Gastrocnemius medialis (tissue), 4 donors: ENCODE measurements at regions not wholly inside any gene's neighbourhood (a gene's known extent, or its start where the extent isn't known, plus 50 kb on each side); places are given as distances from the start of the nearest gene placed in this dataset.

Source experiments
- POLR2A ChIP-seq, 2 donors: fragments of 450-650 bp; IDR thresholded peaks; one replicate each; pipeline ENCODE4 v1.6.1; 2017; ENCODE audit warnings: antibody characterized with exemption in 2 of 2, mild to moderate bottlenecking in 2 of 2, moderate library complexity in 2 of 2
- TF ChIP-seq, protein P1 (sequence below), 5 experiments: fragments of 450-650 bp in 3 of 5; fragments of 200-600 bp in 2 of 5; sonication (generic) in 2 of 5; IDR thresholded peaks in 4 of 5; conservative IDR thresholded peaks in 1 of 5; 1 replicate in 4 of 5; 2 replicates in 1 of 5; pipeline ENCODE4 v1.5.1; 2016 to 2019; ENCODE audit warnings: antibody characterized with exemption in 5 of 5, mild to moderate bottlenecking in 3 of 5, moderate library complexity in 3 of 5

DNA sequence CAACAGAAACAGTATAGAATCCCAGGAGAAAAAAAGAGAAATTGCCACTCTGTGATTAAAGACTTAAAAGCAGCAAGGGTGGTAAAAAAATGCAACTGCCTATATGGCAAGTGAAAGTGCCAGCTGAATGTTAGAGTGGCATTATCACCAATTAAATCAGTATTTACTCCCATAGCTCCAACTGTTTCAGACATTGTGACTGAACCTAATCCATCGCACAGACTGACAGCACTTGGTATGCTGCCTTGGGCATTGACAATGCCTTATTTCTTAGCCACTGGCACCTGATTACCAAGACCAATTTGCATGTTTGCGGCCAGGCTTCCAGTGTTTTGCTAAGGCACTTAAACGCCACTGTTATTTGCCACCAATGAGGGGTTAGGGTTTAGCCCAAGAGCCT lies 201.9 kb upstream of the NECTIN3 start:
- TF ChIP-seq, protein P1, sequence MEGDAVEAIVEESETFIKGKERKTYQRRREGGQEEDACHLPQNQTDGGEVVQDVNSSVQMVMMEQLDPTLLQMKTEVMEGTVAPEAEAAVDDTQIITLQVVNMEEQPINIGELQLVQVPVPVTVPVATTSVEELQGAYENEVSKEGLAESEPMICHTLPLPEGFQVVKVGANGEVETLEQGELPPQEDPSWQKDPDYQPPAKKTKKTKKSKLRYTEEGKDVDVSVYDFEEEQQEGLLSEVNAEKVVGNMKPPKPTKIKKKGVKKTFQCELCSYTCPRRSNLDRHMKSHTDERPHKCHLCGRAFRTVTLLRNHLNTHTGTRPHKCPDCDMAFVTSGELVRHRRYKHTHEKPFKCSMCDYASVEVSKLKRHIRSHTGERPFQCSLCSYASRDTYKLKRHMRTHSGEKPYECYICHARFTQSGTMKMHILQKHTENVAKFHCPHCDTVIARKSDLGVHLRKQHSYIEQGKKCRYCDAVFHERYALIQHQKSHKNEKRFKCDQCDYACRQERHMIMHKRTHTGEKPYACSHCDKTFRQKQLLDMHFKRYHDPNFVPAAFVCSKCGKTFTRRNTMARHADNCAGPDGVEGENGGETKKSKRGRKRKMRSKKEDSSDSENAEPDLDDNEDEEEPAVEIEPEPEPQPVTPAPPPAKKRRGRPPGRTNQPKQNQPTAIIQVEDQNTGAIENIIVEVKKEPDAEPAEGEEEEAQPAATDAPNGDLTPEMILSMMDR (IDR thresholded peaks at IDR 0.05 in 4 of 5, conservative IDR thresholded peaks at IDR 0.05 in 1 of 5): no peak
- no peak for TF ChIP-seq POLR2A (IDR thresholded peaks at IDR 0.05)
